Chondrocyte (in vitro differentiated cells): ENCODE measurements at regions not wholly inside any gene's neighbourhood (a gene's known extent, or its start where the extent isn't known, plus 50 kb on each side); places are given as distances from the start of the nearest gene placed in this dataset.
A peak's percentile ranks its signal among the peaks of the same experiment; 100 is the strongest.

Experiments used
- DNase-seq: peaks from one replicate; pipeline ENCODE4 v3.0.0; 2021; ENCODE audit warnings: mixed read lengths, low spot score
- H3K27ac Mint-ChIP-seq: one replicate; pipeline ENCODE4 v1.8.0; 2021; ENCODE audit warnings: mild to moderate bottlenecking, moderate library complexity, mixed read lengths; ENCODE audit not compliant: unreplicated experiment
- H3K27me3 Mint-ChIP-seq: 2 replicates; pipeline ENCODE4 v1.8.0; 2021; ENCODE audit warnings: low read depth, mixed read lengths
- H3K36me3 Mint-ChIP-seq: 2 replicates; pipeline ENCODE4 v1.8.0; 2021; ENCODE audit warnings: low read depth, mixed read lengths
- H3K4me1 Mint-ChIP-seq: 2 replicates; pipeline ENCODE4 v1.8.0; 2021; ENCODE audit warnings: low read depth, mild to moderate bottlenecking, mixed read lengths
- H3K4me3 Mint-ChIP-seq: one replicate; pipeline ENCODE4 v1.8.0; 2021; ENCODE audit warnings: mild to moderate bottlenecking, moderate library complexity, mixed read lengths; ENCODE audit not compliant: unreplicated experiment
- H3K9me3 Mint-ChIP-seq: 2 replicates; pipeline ENCODE4 v1.8.0; 2021; ENCODE audit warnings: low read depth, mixed read lengths
- CTCF ChIP-seq: fragments of 200-600 bp; sonication (generic); IDR thresholded peaks from 2 replicates; pipeline ENCODE4 v1.5.0; 2021; ENCODE audit warnings: antibody characterized with exemption, mild to moderate bottlenecking, moderate library complexity

- Mint-ChIP-seq H3K9me3 (no peaks in the 10 kb centered on the region), H3K36me3 (no peaks in the 10 kb centered on the region), H3K4me3 (no peak overlapping the region), H3K4me1 (peaks cover 18% of the 10 kb centered on the region), H3K27me3 (no peaks in the 10 kb centered on the region), H3K27ac (no peak overlapping the region)
- DNase-seq = no peak
- TF ChIP-seq CTCF = no peak
Observed at GRCh38 chr12:66925083-66925482, 246.2 kb upstream of the GRIP1 start.

DNA sequence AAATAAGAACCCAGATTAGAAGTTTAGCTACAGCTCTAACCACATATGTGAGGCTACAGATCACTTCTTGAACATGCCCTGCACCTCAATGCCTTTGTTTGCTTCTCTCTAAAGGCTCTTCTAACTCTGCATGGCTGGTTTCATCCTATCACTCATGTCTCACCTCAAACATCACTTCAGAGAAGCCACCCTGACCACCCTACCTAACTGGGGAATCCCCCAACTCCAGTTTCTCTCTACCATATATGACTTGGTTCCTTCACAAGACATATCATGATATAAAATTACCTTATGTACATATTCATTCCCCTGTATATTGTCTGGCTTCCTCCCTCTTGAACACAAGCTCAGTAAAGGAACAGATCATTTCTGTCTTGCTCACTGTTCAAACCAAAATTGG, 250.2 kb upstream of the GRIP1 start:
- DNase-seq = no peak
- Mint-ChIP-seq H3K36me3 (no peaks in the 10 kb centered on the region), H3K9me3 (no peaks in the 10 kb centered on the region), H3K4me1 (peaks cover 21% of the 10 kb centered on the region), H3K27ac (no peak overlapping the region), H3K4me3 (no peak overlapping the region), H3K27me3 (no peaks in the 10 kb centered on the region)
- TF ChIP-seq CTCF = no peak

DNA sequence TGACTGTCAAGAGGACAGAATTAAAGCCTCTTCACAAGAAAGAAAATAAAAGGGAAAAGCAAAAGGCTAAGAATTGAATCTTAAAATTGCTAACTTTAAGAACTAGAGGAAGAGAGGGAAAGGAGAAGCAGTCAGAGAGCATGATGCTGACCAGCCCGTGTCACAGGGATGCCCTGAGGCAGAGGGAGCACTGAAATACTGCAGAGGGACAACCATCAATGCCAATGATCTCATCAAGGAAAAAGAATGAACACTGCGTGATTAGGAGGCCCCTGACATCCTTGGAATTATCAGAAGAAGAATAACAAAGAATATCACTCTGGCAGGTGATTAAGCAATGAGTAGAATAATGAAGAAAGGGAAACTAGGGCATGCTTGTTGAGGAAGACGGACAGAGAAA, 252.2 kb upstream of the GRIP1 start:
- H3K4me1 Mint-ChIP-seq = peaks cover 29% of the 10 kb centered on the region
- no peaks in the 10 kb centered on the region for H3K9me3 Mint-ChIP-seq
- no peak overlapping the region for H3K27ac Mint-ChIP-seq
- no peak for TF ChIP-seq CTCF
- H3K27me3 Mint-ChIP-seq = no peaks in the 10 kb centered on the region
- H3K36me3 Mint-ChIP-seq = no peaks in the 10 kb centered on the region
- no peak overlapping the region for H3K4me3 Mint-ChIP-seq
- DNase-seq = no peak

DNA sequence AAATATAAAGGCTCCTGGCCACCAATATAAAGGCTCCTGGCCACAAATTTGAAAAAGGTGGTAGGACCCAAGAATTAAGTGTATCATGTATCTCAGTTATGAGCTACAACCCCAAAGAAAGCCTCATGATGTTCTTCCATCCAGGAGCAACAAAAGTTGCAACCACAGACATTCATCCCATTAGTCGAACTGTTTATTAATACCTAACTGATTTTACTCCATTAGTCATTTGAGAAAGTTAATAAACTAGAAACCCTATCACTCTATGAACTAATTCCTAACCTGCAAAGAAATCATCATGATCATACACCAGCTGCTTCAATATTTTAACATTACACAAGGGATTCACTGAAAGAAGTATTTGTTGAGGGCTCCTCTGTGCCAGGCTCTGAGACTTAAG, 253.2 kb upstream of the GRIP1 start:
- Mint-ChIP-seq H3K36me3 (no peaks in the 10 kb centered on the region), H3K4me3 (no peak overlapping the region), H3K27ac (no peak overlapping the region), H3K4me1 (peaks cover 24% of the 10 kb centered on the region), H3K27me3 (no peaks in the 10 kb centered on the region), H3K9me3 (no peaks in the 10 kb centered on the region)
- TF ChIP-seq CTCF = no peak
- no peak for DNase-seq

DNA sequence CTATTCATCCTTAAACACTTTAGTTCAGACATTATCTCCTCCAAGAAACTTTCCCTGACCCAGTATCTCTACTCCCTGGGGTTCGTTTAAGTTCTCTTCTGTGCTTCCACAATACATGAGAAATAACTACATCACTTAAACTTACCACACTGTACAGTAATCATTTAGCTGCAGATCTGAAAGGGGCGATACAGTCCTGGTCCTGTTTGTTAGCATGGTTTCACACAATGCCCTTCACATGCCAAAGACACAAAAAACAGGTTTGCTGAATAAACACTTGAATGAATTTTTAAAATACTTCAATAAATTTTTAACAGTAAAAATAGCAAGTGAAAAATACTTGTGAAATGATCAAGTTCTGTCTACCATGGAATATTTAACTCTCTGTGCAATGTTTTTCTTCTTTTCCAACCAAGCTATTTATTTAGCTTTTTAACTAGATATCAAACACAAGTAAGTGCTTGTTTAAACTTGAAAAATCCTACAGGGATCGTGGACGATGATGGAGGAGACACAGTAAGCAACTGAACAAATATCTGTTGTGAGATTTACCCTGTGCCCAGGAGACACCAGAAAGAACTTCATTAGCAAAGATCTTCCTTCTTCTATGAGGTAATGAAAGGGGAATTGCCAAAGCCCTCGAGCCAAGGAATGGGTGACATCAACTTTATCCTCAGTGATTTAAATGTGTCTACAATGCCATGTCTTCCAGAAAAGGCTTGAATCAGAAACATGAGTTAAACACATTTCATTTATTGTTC, 255.6 kb upstream of the GRIP1 start:
- H3K27me3 Mint-ChIP-seq = no peaks in the 10 kb centered on the region
- H3K9me3 Mint-ChIP-seq = no peaks in the 10 kb centered on the region
- H3K36me3 Mint-ChIP-seq = no peaks in the 10 kb centered on the region
- no peak for DNase-seq
- H3K27ac Mint-ChIP-seq = peak overlapping the region; percentile 33
- no peak for TF ChIP-seq CTCF
- no peak overlapping the region for H3K4me3 Mint-ChIP-seq
- H3K4me1 Mint-ChIP-seq = peaks cover 26% of the 10 kb centered on the region
